ENCODE measurements at regions not wholly inside any gene's neighbourhood (a gene's known extent, or its start where the extent isn't known, plus 50 kb on each side); places are given as distances from the start of the nearest gene placed in this dataset.
"Not testable (repeated sequence)": the region's sequence is repeated elsewhere in the genome, so short reads cannot be mapped to it uniquely, and the experiment has no call there.

DNA sequence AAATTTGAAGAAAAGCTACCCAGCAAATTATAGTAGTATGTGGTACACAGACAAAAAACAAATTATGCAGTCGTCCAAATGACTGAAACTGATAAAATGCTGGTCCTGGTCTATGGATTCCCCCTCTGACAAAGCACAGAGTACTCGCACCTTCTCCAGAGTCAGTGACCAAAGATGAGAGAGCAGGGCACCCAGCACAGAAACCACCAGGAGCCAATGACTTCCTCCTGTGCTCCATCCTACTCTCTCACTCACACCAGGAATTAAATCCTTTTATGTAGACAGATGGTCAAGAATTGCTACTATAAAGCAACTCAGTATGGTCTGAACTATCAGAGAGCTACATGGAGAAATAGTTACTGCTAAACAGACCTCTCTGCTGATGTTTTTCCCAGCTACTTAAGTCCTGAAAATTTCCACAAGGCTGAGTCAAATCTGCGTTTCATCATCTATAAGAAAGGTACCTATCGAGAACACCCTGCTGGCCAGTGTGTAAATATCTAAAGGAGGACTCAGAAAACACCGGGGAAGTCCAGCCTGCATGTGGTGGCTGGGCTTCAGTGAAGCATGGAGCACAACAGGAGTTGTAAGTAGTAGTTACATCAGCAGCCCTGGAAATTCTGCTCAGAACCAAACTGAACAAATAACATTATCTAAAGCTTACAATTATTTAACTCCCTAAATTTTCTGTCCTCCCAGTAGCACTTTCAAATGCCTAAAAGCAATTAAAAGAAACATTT is 84.5 kb upstream of the FBXO28 start:
- TF ChIP-seq, protein P1, sequence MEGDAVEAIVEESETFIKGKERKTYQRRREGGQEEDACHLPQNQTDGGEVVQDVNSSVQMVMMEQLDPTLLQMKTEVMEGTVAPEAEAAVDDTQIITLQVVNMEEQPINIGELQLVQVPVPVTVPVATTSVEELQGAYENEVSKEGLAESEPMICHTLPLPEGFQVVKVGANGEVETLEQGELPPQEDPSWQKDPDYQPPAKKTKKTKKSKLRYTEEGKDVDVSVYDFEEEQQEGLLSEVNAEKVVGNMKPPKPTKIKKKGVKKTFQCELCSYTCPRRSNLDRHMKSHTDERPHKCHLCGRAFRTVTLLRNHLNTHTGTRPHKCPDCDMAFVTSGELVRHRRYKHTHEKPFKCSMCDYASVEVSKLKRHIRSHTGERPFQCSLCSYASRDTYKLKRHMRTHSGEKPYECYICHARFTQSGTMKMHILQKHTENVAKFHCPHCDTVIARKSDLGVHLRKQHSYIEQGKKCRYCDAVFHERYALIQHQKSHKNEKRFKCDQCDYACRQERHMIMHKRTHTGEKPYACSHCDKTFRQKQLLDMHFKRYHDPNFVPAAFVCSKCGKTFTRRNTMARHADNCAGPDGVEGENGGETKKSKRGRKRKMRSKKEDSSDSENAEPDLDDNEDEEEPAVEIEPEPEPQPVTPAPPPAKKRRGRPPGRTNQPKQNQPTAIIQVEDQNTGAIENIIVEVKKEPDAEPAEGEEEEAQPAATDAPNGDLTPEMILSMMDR (IDR thresholded peaks at IDR 0.05) = not testable (repeated sequence)
- not testable (repeated sequence) for TF ChIP-seq POLR2A (IDR thresholded peaks at IDR 0.05)

Measured in lower leg skin (tissue), 3 donors.